ENCODE measurements at regions not wholly inside any gene's neighbourhood (a gene's known extent, or its start where the extent isn't known, plus 50 kb on each side); places are given as distances from the start of the nearest gene placed in this dataset.
"Not testable (repeated sequence)": the region's sequence is repeated elsewhere in the genome, so short reads cannot be mapped to it uniquely, and the experiment has no call there.

- DNase-seq: no peak
Observed at GRCh38 chr3:21237638-21238037, 513.4 kb downstream of the ZNF385D start.

GRCh38 chr3:21235491-21235890 is 515.5 kb downstream of the ZNF385D start:
- no peak for DNase-seq

GRCh38 chr3:21234933-21235332 is 516.1 kb downstream of the ZNF385D start:
- no peak for DNase-seq

GRCh38 chr3:21229426-21230135 is 521.4 kb downstream of the ZNF385D start:
- DNase-seq: no peak

GRCh38 chr3:21226086-21226485 is 524.9 kb downstream of the ZNF385D start:
- DNase-seq: no peak

DNA sequence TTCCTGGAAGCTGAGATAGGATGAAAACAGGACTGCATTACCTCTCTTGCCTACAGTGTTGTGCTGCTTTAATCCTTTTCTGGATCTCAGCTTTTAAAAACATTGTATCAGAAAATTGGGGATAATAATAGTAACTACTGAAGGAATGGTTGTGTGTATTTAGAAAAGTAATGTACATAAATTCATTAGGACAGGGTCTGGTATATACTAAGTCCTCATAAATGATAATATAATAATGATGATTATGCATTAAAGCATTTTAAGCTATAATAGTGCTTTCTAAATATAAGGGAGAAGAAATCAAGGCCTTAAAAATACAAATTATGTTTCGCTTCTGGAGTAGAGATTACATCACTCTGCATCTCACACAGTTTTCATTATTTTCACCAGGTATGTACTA is 530.1 kb downstream of the ZNF385D start:
- DNase-seq: no peak

GRCh38 chr3:21216598-21216997 is 534.4 kb downstream of the ZNF385D start:
- no peak for DNase-seq

DNA sequence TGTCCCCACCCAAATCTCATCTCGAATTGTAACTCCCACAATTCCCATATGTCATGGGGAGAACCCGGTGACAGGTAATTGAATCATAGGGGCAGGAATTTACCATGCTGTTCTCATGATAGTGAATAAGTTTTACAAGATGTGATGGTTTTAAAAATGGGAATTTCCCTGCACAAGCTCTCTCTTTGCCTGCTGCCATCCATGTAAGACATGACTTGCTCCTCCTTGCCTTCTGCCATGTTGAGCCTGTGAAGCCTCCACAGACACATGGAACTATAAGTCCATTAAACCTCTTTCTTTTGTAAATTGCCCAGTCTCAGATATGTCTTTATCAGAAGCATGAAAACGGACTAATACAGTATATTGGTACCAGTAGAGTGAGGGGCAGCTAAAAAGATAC is 546.9 kb downstream of the ZNF385D start:
- DNase-seq: not testable (repeated sequence)

- DNase-seq: no peak
Observed at GRCh38 chr3:21195203-21195602, 555.8 kb downstream of the ZNF385D start.

GRCh38 chr3:21194036-21194435 is 557.0 kb downstream of the ZNF385D start:
- DNase-seq: not testable (repeated sequence)

- DNase-seq: no peak
Observed at GRCh38 chr3:21188459-21188858, 562.6 kb downstream of the ZNF385D start.

GRCh38 chr3:21185816-21186314 is 565.1 kb downstream of the ZNF385D start:
- DNase-seq: no peak

- no peak for DNase-seq
Observed at GRCh38 chr3:21174461-21174860, 576.5 kb downstream of the ZNF385D start.

DNA sequence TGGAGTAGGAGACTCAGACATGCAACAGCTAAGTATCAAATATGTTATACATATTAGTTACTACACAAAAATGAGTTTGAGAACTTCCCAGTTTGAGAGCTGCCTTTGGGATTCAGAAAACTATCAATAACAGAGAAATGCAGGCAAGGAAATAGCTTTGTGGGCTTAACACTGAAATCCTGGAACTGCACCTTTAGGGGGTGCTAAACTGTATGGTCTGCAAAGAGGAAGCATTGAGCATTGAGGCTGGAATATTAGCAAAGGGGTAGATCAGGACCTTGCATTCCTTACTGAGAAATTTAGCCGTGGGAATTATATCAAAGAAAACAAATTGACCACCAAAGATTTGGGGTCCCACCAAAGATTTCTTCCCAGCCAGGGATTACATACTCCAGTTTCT is 580.0 kb downstream of the ZNF385D start:
- no peak for DNase-seq

DNA sequence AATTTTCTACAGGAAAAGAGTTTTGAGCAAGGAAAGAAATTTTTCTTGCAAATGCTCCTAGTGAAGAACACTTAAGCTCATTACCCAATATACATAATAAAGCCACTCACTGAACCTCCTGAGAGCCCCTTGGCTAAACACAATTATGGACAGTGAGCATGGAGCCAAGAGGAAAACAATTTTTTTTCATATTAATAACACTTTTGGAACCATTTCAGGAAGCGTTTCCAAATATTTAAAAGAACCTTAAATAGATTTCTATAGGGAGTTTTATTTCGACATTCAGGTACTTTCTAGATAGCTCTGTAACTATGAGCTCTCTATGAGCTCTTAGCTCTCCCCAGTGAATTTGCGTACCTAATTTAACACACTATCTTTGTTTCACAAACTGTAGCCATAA is 581.1 kb downstream of the ZNF385D start:
- no peak for DNase-seq

DNA sequence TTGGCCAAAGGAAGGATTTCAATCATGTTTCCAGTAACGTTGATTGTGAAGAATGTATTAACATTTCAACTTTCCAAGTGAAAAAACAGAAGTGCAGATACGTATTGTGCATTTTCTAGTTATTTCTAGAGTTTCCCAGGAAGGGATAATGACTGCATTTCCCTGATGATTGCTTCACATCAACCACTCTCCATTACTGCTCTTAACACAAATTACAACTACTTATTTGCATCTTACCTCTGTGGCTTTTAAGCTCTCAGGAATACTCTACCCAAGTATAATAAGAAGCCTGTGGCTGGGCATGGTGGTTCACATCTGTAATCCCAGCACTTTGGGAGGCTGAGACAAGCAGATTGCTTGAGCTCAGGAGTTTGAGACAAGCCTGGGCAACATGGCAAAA is 582.5 kb downstream of the ZNF385D start:
- no peak for DNase-seq

DNA sequence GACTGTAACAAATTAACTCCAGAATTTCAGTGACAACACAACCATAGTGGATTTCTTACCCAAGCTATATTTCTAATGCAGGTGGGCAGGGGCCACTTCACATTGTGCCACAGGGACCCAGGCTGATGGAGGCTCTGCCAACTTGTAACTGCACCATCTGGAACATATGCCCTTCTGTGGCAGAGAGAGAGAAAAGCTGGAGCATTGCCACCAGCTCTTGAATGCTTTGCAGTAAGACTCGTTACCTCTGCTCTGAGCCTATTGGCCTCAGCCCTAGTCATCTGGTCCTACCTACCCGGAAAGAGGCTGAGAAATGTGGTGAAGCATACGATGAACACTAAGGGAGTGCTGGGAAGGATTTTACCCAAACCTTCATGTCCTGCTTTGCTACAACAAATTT is 587.1 kb downstream of the ZNF385D start:
- no peak for DNase-seq

- DNase-seq: no peak
Observed at GRCh38 chr3:21159543-21159906, 591.5 kb downstream of the ZNF385D start.

- DNase-seq: no peak
Observed at GRCh38 chr3:21158861-21159542, 592.0 kb downstream of the ZNF385D start.

DNA sequence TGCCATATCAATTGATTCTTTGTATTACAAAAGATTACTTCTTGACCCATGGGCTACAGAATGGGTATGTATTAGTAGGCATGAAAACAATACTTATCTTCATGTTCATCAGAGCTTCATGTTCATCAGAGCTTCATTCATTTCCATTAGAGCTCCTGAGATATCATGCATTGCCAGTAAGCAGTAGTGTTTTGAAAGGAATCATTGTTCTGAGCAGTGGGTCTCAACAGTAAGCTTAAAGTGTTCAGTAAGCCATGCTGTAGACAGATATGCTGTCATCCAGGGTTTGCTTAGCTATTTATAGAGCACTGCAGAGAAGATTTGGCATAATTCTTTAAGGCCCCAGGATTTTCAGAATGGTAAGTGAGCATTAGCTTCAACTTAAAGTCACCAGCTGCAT is 596.1 kb downstream of the ZNF385D start:
- no peak for DNase-seq

DNA sequence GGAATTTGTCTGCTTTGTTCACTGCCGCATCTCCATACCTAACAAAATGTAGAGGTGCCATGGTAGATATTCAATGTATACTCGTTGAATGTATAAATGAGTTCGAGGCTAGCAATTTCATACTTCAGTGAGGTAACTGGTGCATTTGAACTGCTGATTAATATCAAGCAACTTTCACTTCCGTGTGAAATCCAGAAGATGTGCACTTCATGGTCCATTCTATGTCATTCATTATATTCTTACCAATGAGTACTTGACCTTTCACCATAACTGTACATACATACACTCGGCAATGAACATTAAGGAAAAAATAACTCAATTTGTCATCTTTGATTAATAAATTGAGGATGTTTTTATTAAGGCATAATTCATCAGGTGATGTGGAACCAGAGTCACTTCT is 598.5 kb downstream of the ZNF385D start:
- no peak for DNase-seq

GRCh38 chr3:21142949-21143348 is 608.1 kb downstream of the ZNF385D start:
- DNase-seq: no peak

GRCh38 chr3:21142031-21142430 is 609.0 kb downstream of the ZNF385D start:
- DNase-seq: no peak

GRCh38 chr3:21140785-21141184 is 610.2 kb downstream of the ZNF385D start:
- DNase-seq: no peak

GRCh38 chr3:21138085-21138484 is 612.9 kb downstream of the ZNF385D start:
- no peak for DNase-seq
